ENCODE measurements at regions not wholly inside any gene's neighbourhood (a gene's known extent, or its start where the extent isn't known, plus 50 kb on each side); places are given as distances from the start of the nearest gene placed in this dataset.

- ChIA-PET SMC1A (ENCODE audit: uncharacterized antibody, unreplicated experiment) (no interaction called here), CTCF (no interaction called here), RAD21 (ENCODE audit: unreplicated experiment) (no interaction called here), POLR2A (no interaction called here)
- Histone ChIP-seq H3K4me2 (ENCODE audit: control insufficient read depth, insufficient read depth) (no peak overlapping the region), H3K9ac (ENCODE audit: control insufficient read depth, insufficient read depth, low read length) (no peak overlapping the region), H3K27ac (ENCODE audit: control insufficient read depth, insufficient read depth) (no peak overlapping the region), H2AFZ (ENCODE audit: control insufficient read depth, low read depth, low read length) (no peak overlapping the region), H3K9me3 (replicated peaks; ENCODE audit: control insufficient read depth, insufficient read depth, low read length) (no peaks in the 10 kb centered on the region), H3K4me1 (ENCODE audit: control insufficient read depth, insufficient read depth, low read length) (no peaks in the 10 kb centered on the region), H4K20me1 (ENCODE audit: control insufficient read depth, insufficient read depth) (no peaks in the 10 kb centered on the region; the same call in 1 of the 2 replicates), H3K4me3 (no peak overlapping the region), H3K79me2 (ENCODE audit: control insufficient read depth, insufficient read depth, low read length) (no peaks in the 10 kb centered on the region), H3K36me3 (ENCODE audit: control insufficient read depth in 2 of 2, insufficient read depth in 2 of 2, low read length in 1 of 2) (no peaks in the 10 kb centered on the region), H3K27me3 (replicated peaks in 1 of 2; ENCODE audit: control insufficient read depth in 2 of 2, insufficient read depth in 2 of 2, low read length in 1 of 2) (no peaks in the 10 kb centered on the region)
- FAIRE-seq (no peak), ATAC-seq (no peak), DNase-seq (ENCODE audit: low read depth, low spot score) (no peak)
- BruUV-seq (replicated peaks), result no TSS peak
- in situ Hi-C loops (cut with MboI) (no loop called here), intact Hi-C loops (cut with micrococcal nuclease; ENCODE audit: unreplicated experiment) (no loop called here)
- WGBS (ENCODE audit: insufficient coverage, insufficient replicate concordance, low lambda C conversion rate, missing lambda C conversion rate), result 13% methylated on average over 5 of the region's 5 CpGs
- TF ChIP-seq ATF2 (IDR thresholded peaks at IDR 0.05; ENCODE audit: low read length) (no peak), MEF2A (IDR thresholded peaks at IDR 0.05; ENCODE audit: insufficient read depth, low read depth, low read length) (no peak), CHD4 (IDR thresholded peaks at IDR 0.05) (no peak), MYB (IDR thresholded peaks at IDR 0.05; ENCODE audit: borderline replicate concordance, low read depth, low read length) (no peak), ZNF274 (IDR thresholded peaks at IDR 0.05; ENCODE audit: insufficient read depth, insufficient read length) (no peak), MTA2 (IDR thresholded peaks at IDR 0.05; ENCODE audit: low read depth) (no peak), FOXM1 (IDR thresholded peaks at IDR 0.05; ENCODE audit: low read depth, low read length) (no peak), STAT3 (IDR thresholded peaks at IDR 0.05; ENCODE audit: low read depth, low read length) (no peak), RELB (IDR thresholded peaks at IDR 0.05; ENCODE audit: low read depth) (no peak), IRF4 (IDR thresholded peaks at IDR 0.05; ENCODE audit: low read depth, low read length) (no peak)
- TF ChIP-seq, protein P1, sequence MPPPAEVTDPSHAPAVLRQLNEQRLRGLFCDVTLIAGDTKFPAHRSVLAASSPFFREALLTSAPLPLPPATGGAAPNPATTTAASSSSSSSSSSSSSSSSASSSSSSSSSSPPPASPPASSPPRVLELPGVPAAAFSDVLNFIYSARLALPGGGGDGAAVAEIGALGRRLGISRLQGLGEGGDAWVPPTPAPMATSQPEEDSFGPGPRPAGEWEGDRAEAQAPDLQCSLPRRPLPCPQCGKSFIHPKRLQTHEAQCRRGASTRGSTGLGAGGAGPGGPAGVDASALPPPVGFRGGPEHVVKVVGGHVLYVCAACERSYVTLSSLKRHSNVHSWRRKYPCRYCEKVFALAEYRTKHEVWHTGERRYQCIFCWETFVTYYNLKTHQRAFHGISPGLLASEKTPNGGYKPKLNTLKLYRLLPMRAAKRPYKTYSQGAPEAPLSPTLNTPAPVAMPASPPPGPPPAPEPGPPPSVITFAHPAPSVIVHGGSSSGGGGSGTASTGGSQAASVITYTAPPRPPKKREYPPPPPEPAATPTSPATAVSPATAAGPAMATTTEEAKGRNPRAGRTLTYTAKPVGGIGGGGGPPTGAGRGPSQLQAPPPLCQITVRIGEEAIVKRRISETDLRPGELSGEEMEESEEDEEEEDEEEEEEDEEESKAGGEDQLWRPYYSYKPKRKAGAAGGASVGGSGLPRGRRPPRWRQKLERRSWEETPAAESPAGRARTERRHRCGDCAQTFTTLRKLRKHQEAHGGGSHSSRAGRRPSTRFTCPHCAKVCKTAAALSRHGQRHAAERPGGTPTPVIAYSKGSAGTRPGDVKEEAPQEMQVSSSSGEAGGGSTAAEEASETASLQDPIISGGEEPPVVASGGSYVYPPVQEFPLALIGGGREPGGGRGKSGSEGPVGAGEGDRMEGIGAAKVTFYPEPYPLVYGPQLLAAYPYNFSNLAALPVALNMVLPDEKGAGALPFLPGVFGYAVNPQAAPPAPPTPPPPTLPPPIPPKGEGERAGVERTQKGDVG (CRISPR knock-in tag; IDR thresholded peaks at IDR 0.05), result no peak
- TF ChIP-seq, protein P2, sequence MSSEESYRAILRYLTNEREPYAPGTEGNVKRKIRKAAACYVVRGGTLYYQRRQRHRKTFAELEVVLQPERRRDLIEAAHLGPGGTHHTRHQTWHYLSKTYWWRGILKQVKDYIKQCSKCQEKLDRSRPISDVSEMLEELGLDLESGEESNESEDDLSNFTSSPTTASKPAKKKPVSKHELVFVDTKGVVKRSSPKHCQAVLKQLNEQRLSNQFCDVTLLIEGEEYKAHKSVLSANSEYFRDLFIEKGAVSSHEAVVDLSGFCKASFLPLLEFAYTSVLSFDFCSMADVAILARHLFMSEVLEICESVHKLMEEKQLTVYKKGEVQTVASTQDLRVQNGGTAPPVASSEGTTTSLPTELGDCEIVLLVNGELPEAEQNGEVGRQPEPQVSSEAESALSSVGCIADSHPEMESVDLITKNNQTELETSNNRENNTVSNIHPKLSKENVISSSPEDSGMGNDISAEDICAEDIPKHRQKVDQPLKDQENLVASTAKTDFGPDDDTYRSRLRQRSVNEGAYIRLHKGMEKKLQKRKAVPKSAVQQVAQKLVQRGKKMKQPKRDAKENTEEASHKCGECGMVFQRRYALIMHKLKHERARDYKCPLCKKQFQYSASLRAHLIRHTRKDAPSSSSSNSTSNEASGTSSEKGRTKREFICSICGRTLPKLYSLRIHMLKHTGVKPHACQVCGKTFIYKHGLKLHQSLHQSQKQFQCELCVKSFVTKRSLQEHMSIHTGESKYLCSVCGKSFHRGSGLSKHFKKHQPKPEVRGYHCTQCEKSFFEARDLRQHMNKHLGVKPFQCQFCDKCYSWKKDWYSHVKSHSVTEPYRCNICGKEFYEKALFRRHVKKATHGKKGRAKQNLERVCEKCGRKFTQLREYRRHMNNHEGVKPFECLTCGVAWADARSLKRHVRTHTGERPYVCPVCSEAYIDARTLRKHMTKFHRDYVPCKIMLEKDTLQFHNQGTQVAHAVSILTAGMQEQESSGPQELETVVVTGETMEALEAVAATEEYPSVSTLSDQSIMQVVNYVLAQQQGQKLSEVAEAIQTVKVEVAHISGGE (CRISPR knock-in tag; IDR thresholded peaks at IDR 0.05), result no peak
These were observed 116.9 kb upstream of the SNX19 start for GRCh38 chr11:131033151-131033651.

Data from GM12878 (cell line).